ENCODE measurements at regions not wholly inside any gene's neighbourhood (a gene's known extent, or its start where the extent isn't known, plus 50 kb on each side); places are given as distances from the start of the nearest gene placed in this dataset.

DNA sequence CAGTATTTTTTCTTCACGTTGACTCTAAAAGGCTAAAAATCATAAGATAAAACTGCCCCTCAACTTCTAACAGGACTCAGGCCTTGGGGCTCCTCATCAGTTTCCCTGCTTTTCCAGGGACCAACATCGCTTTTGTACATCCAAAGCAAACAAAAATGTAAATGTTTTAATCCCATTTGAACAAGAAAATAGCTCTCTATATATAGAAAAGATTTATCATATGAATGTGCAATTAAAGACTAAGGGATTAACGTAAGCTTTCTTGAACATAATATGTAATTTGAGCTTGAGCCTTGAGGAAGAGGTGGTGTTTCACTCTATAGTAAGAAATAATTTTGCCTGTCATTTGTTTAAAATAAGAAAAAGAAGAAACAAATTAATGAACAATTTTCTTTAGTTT, 547.2 kb upstream of the ACO1 start:
- POLR2A ChIA-PET: no interaction called here
- no peak for DNase-seq (ENCODE audit: extremely low spot score)
- TF ChIP-seq, protein P1, sequence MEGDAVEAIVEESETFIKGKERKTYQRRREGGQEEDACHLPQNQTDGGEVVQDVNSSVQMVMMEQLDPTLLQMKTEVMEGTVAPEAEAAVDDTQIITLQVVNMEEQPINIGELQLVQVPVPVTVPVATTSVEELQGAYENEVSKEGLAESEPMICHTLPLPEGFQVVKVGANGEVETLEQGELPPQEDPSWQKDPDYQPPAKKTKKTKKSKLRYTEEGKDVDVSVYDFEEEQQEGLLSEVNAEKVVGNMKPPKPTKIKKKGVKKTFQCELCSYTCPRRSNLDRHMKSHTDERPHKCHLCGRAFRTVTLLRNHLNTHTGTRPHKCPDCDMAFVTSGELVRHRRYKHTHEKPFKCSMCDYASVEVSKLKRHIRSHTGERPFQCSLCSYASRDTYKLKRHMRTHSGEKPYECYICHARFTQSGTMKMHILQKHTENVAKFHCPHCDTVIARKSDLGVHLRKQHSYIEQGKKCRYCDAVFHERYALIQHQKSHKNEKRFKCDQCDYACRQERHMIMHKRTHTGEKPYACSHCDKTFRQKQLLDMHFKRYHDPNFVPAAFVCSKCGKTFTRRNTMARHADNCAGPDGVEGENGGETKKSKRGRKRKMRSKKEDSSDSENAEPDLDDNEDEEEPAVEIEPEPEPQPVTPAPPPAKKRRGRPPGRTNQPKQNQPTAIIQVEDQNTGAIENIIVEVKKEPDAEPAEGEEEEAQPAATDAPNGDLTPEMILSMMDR (IDR thresholded peaks at IDR 0.05; ENCODE audit: control extremely low read depth, extremely low read depth, low read depth, missing control alignments): no peak
- CTCF ChIA-PET: no interaction called here

DNA sequence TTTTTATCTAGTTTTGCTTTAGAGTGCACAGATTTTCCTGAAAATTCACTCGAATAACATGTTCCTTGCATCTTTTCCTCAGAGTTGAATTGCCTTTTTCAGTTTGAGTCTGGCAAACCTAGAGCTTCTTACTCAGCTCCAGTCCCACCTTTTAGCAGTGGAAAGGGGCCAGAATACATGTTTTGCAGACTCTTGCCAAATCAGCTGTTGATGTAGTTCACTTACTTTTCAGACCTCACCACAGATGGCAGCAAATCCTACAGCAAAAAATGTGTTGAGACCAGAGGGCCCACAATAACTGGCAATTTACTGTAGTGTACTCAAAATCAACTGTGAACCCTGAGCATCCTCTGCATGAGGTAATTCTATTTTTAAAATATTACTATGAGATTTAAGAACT, 545.2 kb upstream of the ACO1 start:
- TF ChIP-seq, protein P1 (IDR thresholded peaks at IDR 0.05; ENCODE audit: control extremely low read depth, extremely low read depth, low read depth, missing control alignments): no peak
- ChIA-PET CTCF (no interaction called here), POLR2A (no interaction called here)
- no peak for DNase-seq (ENCODE audit: extremely low spot score)

DNA sequence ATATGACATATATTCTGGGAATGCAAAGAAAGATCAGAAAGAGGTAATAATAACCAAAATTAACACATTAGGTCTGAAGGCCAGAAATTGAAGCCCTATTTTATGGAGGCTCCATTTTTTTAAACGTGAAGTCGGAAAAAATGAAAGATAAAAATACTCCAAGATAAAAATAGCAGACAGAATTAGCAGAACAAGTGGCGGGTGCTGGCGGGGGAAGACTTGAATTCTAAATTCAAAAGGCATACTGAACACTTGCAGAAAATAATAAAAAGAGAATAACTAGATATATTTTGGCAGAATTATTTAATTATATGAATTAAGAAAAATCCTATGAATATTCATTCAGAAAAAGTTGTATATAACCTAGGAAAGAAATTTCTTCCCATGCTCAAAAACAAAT, 543.7 kb upstream of the ACO1 start:
- TF ChIP-seq, protein P1 (IDR thresholded peaks at IDR 0.05; ENCODE audit: control extremely low read depth, extremely low read depth, low read depth, missing control alignments): no peak
- POLR2A ChIA-PET: no interaction called here
- CTCF ChIA-PET: no interaction called here
- DNase-seq (ENCODE audit: extremely low spot score): no peak

DNA sequence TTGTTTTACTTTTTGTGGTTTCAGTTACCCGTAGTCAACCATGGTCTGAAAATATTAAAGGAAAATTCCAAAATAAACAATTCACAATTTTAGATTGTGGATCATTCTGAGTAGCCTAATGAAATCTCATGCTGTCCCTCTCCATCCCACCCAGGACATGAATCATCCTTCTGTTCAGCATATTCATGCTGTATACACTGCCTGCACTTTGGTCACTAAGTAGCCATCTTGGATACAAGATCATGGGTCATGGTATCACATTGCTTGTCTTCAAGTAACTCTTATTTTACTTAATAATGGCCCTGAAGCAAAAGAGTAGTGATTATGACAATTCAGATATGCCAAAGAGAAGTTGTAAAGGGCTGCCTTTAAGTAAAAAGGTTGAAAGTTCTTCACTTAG, 536.5 kb upstream of the ACO1 start:
- TF ChIP-seq, protein P1 (IDR thresholded peaks at IDR 0.05; ENCODE audit: control extremely low read depth, extremely low read depth, low read depth, missing control alignments): no peak
- no peak for DNase-seq (ENCODE audit: extremely low spot score)
- ChIA-PET POLR2A (no interaction called here), CTCF (no interaction called here)

DNA sequence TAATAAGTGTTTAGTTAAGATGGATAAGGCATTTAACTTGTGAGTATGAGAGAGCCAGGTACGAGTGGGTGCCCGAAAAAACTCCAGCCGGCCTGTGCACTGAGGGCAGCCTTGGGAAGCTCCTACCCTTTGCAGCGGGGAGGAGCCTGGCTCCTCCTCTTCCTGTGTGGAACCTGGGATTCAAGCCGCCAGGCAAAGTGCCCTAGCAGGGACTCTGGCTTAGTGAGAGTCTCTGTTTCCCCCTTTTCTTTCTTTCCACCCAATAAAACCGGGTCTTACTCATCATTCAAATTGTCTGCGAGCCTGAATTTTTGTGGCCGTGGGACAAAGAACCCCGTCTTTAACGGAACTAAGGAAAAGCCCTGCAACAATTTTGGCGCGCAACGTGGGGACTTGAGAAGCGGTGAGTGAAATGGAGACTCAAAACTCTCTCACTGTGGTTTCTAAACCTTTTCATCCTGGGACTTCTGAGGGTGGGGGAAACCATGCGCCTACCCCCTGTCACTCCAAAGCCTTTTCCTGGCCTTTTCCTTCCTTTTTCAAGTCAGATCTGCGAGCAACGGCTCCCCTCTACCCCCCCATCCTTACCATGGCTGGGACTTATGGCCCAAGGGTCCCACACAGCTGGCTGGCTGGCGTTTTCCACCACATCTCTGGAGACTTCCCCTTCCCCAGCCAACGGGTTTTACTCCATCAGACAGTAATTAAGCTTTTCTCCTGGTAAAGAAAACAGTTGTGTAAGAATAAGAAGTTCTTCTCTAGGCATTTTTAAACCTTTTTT, 535.7 kb upstream of the ACO1 start:
- TF ChIP-seq, protein P1 (IDR thresholded peaks at IDR 0.05; ENCODE audit: control extremely low read depth, extremely low read depth, low read depth, missing control alignments): no peak
- POLR2A ChIA-PET: no interaction called here
- CTCF ChIA-PET: no interaction called here
- no peak for DNase-seq (ENCODE audit: extremely low spot score)

DNA sequence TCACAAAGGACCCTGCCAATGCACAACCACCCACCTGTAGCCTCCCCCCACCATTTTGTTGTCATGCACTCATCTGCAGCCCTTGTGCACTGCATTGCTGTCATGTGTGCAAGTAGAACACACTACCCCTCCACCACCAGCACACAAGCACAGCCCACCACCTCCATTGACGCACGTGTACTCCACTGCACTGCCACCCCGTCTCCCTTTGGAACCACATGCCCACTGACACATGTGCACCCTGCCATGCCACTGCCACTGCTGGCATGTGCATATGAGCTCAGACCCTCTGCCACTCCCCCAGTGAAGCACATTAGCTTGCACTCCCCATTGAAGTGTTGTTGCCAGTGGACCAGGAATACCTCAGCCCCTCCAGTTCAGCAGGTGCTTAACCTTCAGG, 530.3 kb upstream of the ACO1 start:
- ChIA-PET POLR2A (no interaction called here), CTCF (no interaction called here)
- TF ChIP-seq, protein P1 (IDR thresholded peaks at IDR 0.05; ENCODE audit: control extremely low read depth, extremely low read depth, low read depth, missing control alignments): no peak
- no peak for DNase-seq (ENCODE audit: extremely low spot score)

Data from GM10248 (cell line).